WTC11 (cell line): ENCODE measurements at regions not wholly inside any gene's neighbourhood (a gene's known extent, or its start where the extent isn't known, plus 50 kb on each side); places are given as distances from the start of the nearest gene placed in this dataset.

Experiments
- CTCF ChIP-seq: fragments of 200-600 bp; IDR thresholded peaks from 2 replicates; pipeline ENCODE4 v1.8.0; 2022; ENCODE audit warnings: antibody characterized with exemption
- ETV6 ChIP-seq: sonication (generic); formaldehyde crosslinking; IDR thresholded peaks from 2 replicates; pipeline ENCODE4 v1.8.1; 2022; ENCODE audit warnings: mild to moderate bottlenecking, missing genetic modification reagents
- JUN ChIP-seq: sonication (generic); formaldehyde crosslinking; IDR thresholded peaks from 2 replicates; pipeline ENCODE4 v1.8.0; 2023; ENCODE audit warnings: mild to moderate bottlenecking, missing genetic modification reagents
- KAT7 ChIP-seq: sonication (generic); formaldehyde crosslinking; IDR thresholded peaks from 2 replicates; pipeline ENCODE4 v1.8.1; 2023; ENCODE audit warnings: missing genetic modification reagents, mild to moderate bottlenecking, borderline replicate concordance
- MLX ChIP-seq: sonication (generic); formaldehyde crosslinking; IDR thresholded peaks from 2 replicates; pipeline ENCODE4 v1.8.1; 2023; ENCODE audit warnings: mild to moderate bottlenecking, missing genetic modification reagents, moderate library complexity
- NFE2L1 ChIP-seq: sonication (generic); formaldehyde crosslinking; IDR thresholded peaks from 2 replicates; pipeline ENCODE4 v1.8.1; 2023; ENCODE audit warnings: missing genetic modification reagents
- NR2C2 ChIP-seq: sonication (generic); formaldehyde crosslinking; IDR thresholded peaks from 2 replicates; pipeline ENCODE4 v1.8.0; 2022; ENCODE audit warnings: mild to moderate bottlenecking, missing genetic modification reagents
- NR3C1 ChIP-seq: sonication (generic); formaldehyde crosslinking; conservative IDR thresholded peaks from 2 replicates; pipeline ENCODE4 v1.8.1; 2023; ENCODE audit warnings: low read depth, mild to moderate bottlenecking, missing genetic modification reagents
- ZNF138 ChIP-seq: sonication (generic); formaldehyde crosslinking; conservative IDR thresholded peaks from 2 replicates; pipeline ENCODE4 v1.8.1; 2022; ENCODE audit warnings: mild to moderate bottlenecking, moderate library complexity, missing genetic modification reagents
- ZNF232 ChIP-seq: sonication (generic); formaldehyde crosslinking; IDR thresholded peaks from 2 replicates; pipeline ENCODE4 v1.8.0; 2022; ENCODE audit warnings: mild to moderate bottlenecking, missing genetic modification reagents
- ZNF263 ChIP-seq: sonication (generic); formaldehyde crosslinking; IDR thresholded peaks from 2 replicates; pipeline ENCODE4 v1.8.1; 2022; ENCODE audit warnings: low read depth, mild to moderate bottlenecking, moderate library complexity, missing genetic modification reagents
- TF ChIP-seq, protein P1 (sequence below): sonication (generic); formaldehyde crosslinking; IDR thresholded peaks from 2 replicates; pipeline ENCODE4 v1.8.1; 2023; ENCODE audit warnings: mild to moderate bottlenecking, missing genetic modification reagents, moderate library complexity

DNA sequence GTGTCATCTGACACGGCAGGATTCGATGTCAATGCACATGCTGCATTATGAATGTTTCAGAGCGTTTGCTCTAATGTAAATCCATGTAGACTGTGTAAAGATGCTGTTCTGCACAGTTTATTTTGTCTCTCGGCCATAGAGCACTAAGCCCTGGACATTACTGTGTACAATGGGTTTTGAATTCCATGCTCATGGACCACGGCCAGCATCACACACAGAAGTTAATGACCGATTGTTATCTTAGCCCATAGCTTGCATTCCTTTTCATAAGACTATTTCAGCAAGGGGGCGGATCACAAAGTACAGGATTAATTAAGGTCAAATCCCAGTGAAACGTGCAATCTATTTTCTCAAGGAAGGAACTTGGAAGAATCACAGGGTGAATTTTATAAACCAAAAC, 286.1 kb upstream of the TENM3 start:
- TF ChIP-seq CTCF (no peak), NFE2L1 (CRISPR knock-in tag) (no peak), KAT7 (CRISPR knock-in tag) (no peak), ETV6 (CRISPR knock-in tag) (no peak), JUN (CRISPR knock-in tag) (no peak), NR3C1 (CRISPR knock-in tag) (no peak), ZNF263 (CRISPR knock-in tag) (no peak), ZNF232 (CRISPR knock-in tag) (no peak), NR2C2 (no peak), ZNF138 (CRISPR knock-in tag) (no peak), MLX (CRISPR knock-in tag) (no peak)
- TF ChIP-seq, protein P1, sequence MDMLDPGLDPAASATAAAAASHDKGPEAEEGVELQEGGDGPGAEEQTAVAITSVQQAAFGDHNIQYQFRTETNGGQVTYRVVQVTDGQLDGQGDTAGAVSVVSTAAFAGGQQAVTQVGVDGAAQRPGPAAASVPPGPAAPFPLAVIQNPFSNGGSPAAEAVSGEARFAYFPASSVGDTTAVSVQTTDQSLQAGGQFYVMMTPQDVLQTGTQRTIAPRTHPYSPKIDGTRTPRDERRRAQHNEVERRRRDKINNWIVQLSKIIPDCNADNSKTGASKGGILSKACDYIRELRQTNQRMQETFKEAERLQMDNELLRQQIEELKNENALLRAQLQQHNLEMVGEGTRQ = no peak
